HL-60 (cell line): ENCODE measurements at regions not wholly inside any gene's neighbourhood (a gene's known extent, or its start where the extent isn't known, plus 50 kb on each side); places are given as distances from the start of the nearest gene placed in this dataset.

ENCODE experiments used
- TF ChIP-seq, protein P1 (sequence below): IDR thresholded peaks from one replicate; pipeline ENCODE4 v1.5.1; 2011; ENCODE audit warnings: low read length, control low read depth, inconsistent platforms; ENCODE audit not compliant: insufficient read depth
- TF ChIP-seq, protein P2 (sequence below): IDR thresholded peaks from 2 replicates; pipeline ENCODE4 v1.6.1; 2012; ENCODE audit warnings: low read depth; ENCODE audit not compliant: insufficient replicate concordance

DNA sequence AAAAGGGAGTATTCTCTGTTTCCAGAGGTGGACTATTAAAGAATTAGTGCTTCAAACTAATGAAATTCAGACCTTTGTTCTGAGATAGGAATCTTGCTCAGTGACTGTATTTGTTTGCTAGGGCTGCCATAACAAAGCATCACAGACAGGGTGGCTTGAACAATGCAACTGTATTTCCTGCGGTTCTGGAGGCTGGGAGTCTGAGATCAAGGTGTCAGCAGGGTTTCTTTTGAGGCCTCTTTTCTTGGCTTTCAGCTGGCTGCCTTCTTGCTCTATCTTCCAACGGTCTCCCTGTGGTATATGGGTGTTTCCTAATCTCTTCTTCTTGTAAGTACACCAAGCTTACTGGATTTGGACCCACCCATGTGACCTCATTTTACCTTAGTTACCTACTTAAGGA lies 264.6 kb upstream of the PROX1 start:
- TF ChIP-seq, protein P1, sequence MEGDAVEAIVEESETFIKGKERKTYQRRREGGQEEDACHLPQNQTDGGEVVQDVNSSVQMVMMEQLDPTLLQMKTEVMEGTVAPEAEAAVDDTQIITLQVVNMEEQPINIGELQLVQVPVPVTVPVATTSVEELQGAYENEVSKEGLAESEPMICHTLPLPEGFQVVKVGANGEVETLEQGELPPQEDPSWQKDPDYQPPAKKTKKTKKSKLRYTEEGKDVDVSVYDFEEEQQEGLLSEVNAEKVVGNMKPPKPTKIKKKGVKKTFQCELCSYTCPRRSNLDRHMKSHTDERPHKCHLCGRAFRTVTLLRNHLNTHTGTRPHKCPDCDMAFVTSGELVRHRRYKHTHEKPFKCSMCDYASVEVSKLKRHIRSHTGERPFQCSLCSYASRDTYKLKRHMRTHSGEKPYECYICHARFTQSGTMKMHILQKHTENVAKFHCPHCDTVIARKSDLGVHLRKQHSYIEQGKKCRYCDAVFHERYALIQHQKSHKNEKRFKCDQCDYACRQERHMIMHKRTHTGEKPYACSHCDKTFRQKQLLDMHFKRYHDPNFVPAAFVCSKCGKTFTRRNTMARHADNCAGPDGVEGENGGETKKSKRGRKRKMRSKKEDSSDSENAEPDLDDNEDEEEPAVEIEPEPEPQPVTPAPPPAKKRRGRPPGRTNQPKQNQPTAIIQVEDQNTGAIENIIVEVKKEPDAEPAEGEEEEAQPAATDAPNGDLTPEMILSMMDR: no peak
- TF ChIP-seq, protein P2, sequence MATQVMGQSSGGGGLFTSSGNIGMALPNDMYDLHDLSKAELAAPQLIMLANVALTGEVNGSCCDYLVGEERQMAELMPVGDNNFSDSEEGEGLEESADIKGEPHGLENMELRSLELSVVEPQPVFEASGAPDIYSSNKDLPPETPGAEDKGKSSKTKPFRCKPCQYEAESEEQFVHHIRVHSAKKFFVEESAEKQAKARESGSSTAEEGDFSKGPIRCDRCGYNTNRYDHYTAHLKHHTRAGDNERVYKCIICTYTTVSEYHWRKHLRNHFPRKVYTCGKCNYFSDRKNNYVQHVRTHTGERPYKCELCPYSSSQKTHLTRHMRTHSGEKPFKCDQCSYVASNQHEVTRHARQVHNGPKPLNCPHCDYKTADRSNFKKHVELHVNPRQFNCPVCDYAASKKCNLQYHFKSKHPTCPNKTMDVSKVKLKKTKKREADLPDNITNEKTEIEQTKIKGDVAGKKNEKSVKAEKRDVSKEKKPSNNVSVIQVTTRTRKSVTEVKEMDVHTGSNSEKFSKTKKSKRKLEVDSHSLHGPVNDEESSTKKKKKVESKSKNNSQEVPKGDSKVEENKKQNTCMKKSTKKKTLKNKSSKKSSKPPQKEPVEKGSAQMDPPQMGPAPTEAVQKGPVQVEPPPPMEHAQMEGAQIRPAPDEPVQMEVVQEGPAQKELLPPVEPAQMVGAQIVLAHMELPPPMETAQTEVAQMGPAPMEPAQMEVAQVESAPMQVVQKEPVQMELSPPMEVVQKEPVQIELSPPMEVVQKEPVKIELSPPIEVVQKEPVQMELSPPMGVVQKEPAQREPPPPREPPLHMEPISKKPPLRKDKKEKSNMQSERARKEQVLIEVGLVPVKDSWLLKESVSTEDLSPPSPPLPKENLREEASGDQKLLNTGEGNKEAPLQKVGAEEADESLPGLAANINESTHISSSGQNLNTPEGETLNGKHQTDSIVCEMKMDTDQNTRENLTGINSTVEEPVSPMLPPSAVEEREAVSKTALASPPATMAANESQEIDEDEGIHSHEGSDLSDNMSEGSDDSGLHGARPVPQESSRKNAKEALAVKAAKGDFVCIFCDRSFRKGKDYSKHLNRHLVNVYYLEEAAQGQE: no peak
